Superior temporal gyrus (tissue), 1 donor: ENCODE measurements at regions not wholly inside any gene's neighbourhood (a gene's known extent, or its start where the extent isn't known, plus 50 kb on each side); places are given as distances from the start of the nearest gene placed in this dataset.
A peak's percentile ranks its signal among the peaks of the same experiment; 100 is the strongest.

Experiments
- DNase-seq: peaks from one replicate; pipeline ENCODE4 v3.0.0-alpha.2; 2016; ENCODE audit errors: extremely low spot score

DNA sequence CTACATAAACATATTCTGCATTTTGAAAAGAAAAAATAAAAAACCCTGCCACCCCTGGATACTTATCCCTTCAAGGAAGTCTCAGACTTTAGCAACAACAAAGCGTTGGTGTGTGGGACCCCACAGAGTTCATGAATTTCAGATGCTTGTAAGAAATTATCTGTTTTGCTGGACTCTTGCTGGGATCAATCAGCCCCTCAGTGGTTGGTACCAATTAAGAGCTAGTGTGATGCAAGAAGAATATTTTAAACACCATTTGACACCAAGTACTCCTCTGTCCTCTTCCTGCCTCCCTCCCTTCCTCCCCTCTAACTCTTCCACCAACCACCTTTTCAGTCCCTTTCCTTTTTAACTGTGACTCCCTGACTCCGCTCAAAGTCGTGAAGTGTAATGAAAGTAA, 51.5 kb downstream of the SST start:
- DNase-seq, result no peak

DNA sequence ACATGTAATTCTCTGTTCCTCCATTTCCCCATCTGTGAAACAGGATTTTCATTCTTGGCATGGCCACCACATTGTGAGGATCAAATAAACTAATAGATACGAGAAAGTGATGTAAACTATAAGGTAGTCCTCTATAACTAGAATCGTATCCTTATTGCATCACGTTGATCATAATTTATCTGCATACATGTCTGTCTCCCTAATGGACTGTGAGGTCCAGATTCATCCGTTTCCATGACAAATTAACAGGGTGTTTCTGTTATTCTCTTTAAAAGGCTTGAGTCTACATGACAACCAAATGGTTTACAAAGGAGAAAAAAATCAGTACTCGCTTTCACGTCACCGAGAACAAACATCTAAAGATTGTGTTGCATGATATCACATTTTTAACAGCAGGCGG, 53.0 kb downstream of the SST start:
- no peak for DNase-seq

DNA sequence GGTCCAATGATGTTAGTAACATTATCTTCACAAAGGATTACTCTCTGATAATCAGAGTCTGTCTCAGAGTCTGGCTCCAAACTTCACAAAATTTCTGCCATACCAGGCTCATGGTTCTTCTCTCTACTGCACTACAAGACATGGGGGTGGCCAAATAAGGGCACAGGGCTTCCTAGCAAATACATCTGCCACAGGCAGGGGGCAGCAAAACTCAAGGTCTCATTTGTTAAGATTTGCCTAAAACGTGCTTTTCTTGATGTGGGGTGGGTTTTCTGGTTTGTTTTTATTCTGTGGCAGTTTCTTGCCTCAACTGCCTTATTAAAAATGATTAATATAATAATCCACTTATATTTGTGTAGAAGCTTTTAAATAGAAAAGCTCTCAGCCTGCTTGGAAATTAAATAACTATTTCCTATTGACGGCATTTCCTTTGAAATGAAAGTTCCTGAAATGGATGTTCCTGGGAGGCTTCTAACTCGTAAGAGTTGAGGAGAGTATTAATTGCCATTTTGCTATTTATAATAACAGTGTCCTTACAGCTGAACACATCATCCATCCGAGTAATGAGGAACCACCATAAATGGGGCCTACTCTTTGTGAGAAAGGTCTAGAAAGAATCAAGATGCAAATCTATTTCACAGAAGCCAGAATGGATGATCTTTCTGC, 53.8 kb downstream of the SST start:
- DNase-seq, result peak; percentile 40

DNA sequence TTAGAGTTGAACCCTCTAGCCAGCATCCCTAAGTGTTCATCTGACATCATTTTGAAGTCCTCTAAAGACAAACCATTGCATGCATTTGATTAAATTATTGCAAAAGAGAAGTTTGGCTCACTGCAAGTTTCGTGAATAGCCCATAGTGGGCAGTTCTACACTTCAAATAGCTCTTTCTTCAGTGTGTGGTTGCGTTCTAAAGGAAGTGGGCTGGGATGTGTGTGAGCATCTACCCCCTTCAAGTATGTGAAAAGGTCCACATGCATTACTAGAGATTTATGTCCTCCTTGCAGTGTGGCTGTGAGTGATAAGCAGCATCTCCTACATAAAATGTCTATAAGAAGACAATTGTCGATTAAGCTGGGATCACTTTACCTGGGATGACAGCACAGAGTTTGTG, 54.6 kb downstream of the SST start:
- DNase-seq, result no peak

DNA sequence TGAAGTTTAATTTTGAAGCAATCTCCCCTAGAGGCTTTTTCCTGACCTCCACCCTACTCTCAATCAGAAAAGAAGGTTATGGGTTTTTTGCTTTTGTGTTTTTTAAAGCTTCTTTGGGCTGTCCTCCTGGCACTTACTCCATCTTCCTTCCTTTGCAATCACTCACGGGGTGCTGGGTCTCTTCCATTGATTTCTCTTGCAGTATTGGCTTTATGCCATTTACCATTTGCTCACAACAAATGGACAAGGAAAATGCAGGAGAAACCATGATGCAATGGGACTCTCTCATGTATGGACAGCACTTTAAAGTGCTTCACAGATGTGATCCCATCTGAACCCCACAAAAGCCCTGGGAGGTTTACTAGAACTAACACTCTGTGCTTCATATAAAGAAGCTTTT, 57.5 kb downstream of the SST start:
- DNase-seq, result no peak

DNA sequence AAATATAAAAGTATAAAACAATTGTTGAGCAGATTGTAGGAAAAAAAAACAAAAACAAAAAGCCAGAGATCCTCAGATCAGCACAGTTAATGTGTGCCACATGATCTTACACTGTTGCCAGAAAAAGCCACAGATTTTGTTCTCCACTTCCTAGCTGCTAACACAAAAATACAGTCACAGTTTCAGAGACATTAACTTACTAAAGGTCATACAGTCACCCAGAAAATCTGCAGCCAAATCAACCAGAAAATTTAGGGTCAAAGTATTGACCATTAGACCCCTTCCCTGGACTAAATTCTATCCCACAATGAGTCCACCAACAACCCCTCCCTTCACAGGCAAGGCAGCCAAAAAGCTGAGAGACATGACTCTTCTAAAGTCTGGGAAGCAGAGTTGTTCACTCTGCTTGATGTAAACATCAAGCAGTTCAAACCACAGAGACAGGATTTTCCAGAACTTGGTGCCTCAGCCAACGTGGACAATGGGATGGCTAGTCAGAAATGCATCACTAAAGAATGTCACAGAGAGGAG, 59.1 kb downstream of the SST start:
- DNase-seq, result no peak

DNA sequence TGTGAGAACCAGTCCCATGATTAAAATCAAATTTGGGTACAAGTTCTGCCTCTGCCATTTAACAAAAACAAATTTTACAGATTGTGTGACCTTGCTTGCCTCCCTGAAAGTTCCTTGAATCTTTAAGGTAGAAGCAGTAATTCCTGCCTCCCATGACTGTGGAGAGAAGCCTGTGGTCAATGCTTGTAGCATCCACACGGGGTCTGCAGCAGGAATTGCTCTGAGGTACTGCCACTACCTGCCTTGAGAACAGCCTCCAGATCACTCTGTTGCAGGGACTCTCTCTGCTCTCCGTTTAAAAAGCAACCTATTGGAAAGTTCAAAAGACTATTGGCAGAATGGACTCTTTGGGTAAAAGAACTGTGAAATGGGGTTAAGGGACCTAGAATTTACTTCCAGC, 75.9 kb downstream of the SST start:
- no peak for DNase-seq

DNA sequence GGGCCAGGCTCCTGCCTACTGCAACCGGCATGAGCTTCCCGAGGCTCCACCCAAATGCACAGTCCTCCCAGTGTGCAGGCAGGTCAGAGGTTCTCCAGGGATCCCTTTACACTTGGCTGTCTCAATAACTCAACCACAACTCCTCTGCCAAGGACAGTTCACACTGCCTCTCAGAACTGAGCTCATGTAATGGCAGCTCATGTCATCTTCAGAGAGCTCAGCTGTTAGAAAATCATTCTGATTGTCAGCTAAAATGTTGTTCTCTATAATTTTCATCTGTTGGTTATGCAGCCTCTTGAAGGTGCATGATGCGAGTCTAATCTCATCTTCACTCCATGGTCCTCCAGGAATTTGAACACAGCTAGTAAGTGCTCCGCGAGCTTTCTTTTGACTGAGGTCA, 76.7 kb downstream of the SST start:
- no peak for DNase-seq

DNA sequence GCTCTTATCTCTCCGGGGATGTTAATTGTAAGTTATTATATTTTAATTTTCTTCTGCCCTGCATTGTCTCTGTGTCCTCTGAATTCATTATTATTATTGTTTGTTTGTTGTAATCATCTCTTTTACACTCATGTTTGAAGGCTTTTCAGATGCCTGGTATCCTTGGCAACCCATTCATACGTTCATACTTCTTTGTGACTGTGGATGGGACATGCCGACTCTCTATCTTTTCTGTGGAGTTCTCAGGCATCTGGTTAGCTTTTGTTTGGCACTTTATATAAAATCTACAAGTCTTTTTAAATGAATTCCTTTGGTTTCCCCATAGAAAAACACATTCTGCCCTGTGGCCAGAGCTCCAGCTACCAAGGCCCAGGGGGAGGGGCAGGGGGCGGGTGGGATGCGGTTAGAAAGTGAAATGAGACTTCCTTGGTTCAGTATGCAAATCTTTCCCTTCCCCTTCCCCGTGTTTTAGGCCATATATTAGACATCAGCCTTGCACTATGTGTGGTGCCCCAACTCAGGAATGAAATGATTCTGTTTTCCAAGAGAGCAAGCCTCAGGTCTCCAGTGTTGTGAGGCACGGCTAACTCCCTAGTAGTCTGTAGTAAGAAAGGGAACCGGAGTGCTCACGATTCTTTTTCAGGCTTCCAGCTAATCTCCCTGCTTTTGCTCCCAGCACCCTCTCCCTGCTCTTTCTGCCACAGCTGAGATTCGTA, 79.2 kb downstream of the SST start:
- DNase-seq, result no peak

DNA sequence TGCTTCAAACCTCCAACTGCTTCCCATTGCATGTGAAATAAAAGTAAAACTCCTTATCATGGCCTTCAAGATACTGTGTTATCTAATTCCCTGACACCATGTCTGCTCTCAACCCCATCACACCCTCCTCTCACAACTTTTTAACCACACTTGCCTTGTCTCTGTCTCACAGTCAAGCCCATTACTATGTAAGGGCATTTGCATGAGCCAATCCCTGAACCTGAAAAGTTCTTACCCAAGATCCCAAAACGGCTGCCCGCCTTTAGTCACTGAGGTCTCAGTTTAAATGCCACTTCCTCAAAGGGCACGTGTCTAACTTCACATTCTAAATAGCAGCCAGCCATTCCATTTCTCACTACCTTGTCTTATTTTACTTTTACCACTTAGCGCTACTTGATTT, 83.1 kb downstream of the SST start:
- DNase-seq, result no peak

DNA sequence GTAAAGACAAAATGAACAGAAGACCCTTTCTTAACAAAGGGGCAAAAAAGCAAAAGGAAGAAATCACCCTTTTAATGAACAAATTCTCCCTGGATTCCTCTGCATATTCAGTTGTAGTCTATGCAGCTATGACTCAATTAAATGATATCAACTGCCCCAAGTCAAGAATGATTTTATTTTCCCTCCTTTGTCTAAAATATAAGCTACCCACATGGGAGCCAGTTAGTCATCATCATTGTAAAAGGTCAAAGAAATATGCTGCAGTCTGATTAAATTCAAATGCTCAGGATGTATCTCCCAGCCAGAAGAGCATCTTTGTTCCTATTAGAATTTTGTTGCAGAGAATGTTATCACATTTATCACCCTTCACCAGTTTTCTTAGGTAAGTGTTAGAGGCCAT, 84.0 kb downstream of the SST start:
- no peak for DNase-seq

DNA sequence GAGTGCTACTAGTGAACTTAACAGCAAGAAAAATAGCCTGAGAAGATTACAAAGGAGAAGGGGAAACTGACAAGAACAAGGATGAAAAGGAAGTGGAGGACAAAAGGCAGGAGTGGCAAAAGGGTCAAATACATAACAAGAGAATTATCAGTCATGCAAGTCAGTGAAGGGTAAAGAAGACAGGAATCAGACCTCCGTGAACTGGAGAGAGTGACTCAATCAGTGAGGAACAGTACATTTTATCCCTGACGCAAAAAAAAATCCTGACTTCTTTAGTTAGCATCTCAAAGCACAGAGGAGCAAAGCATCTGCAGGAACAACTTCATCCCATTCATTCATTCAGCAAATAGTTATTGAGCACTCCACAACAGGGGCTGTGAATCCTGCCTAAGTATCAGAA, 97.8 kb downstream of the SST start:
- DNase-seq, result no peak

DNA sequence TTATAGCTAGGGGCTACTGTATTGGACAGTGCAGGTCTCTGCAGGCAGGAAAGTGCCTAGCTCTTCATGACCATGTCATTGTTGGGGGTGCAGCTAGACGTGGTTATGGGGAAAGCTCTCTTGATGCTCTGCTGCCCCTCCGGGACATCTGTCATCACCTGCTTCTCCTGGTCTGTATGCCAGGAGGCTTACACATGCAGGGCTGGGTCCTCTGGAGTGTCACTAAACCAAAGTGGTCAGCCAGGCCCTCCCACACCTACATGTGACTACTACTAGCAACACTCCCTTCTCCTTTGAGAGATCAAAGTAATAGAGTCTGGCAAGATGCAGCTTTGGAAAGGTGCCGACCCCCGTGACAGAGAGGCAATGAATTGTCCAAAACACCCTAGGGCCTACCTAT, 98.5 kb downstream of the SST start:
- no peak for DNase-seq

DNA sequence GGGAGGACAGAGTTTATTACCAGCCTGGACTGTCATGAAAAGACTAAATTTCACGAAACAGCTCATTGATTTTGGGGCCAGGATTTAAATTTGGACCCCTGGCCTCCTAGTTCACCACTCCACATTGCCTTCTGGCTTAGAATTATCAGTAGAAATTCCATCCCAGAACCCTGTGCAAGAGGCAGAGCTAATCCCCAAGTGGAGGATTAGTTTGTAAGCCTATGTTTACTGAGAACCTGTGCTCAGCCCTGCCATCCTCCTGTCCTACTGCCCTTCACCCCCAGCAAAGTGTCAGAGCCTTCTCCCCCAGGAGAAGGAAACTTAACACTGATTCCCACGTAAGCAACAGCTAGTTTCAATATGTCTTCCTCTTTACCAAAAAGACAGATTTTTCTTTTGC, 99.4 kb downstream of the SST start:
- no peak for DNase-seq

DNA sequence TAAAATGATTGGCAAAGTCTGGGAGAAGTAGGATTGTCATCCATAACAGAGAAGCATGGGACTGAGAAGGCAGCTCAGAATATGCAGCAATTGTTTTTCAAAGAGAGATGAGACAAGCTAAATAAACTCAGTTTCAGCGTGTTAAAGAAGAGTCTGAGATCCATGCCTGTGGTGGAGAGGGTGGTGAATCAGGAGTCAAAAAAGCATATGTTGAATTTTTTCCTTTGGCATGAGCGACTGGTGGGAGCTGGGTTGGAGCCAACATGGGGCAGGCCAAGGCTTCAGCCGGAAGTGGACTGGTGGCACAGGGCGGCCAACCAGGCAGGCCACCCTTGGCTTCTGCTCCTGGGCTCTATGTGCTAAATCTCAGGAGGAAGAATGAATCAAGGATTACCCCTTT, 102.0 kb downstream of the SST start:
- DNase-seq, result no peak

DNA sequence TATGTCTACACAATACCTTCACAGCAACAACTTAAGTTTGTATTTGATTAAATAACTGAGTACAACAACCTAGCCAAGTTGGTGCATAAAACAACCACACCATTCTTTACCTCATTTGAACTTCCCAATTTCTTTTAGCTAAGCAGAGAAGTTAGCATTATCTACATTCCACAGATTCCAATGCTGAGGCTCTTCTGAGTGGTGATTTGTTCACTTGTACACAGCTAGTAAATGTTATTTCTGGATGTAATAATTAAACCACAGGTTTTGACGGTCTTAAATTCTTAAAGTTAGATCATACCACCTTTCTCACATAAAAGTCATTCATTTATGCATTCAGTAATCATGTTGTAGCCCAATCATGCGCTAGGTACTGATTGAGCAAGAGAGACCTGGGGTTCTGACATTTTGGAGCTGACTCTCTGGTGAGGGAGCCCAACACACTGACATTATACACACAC, 102.5 kb downstream of the SST start:
- no peak for DNase-seq

DNA sequence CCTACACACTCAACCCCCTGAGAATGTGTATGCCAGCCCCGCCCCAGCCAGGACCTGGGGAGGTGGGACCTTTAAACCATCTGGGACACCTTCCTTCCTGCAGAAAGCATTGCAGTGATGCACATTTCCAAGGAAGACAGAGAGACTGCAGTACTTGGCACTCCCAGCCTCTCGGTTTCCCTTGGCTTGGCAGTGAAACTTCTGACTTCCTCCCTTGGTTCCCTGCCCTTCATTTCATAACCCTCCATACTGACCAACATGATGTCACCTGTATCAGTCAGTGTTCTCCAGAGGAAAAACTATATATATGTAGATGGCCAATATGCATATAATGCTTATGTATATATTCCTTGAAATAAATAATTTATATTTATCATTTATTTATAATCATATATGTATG, 103.2 kb downstream of the SST start:
- no peak for DNase-seq

DNA sequence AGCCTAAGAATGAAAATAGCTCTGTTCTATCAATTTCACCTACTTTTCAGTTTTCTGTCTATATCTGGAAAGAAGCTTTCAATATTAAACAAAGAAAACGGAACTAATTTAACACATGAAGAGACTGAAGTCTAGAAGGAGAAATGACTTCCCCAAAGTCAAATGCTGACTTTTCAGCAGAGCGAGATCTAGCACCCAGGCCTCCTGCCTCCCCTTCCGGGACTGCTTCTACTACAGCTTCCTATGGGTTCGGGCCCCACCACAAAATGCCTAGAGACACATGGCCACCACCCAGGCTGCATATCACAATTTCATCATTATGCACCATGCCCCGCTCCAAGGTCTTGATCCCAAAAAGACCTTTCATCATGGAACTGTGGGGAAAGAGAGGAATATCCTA, 104.5 kb downstream of the SST start:
- no peak for DNase-seq

DNA sequence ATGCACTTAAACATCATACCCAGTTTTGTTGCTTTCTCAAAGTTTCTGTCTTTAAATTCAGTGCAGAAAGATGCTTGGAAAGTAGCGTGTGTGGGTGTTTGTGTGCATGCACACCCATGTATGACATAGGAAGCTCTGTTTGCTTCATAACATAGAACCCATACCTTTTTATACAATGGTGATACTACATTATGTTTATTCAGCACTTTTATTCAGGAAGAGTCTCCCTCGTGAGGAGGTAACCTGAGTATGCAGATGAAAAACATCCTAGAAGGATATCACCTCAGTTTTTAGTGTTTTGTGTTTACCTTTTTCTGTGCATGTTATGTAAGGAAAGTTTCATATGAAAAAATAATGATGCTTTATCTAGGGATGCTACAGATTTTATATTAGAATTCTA, 111.2 kb downstream of the SST start:
- no peak for DNase-seq

DNA sequence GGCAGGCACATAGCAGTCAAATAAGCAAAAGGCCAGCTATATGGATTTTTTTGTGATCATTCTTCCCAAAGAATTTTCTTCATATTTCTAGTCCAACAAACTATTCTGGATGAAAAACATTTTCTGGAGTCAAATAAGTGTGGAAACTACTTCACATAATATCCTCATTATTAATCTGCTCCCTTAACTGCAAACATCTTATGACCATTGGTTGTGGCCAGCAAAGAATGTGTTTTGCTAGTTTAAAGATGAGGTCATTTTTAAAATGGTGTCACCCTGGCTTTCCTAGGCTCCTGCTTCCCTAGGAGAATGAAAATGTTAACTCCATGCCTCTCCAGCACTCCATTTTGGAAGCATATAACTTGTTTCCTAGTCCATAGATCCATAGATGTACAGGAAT, 118.8 kb downstream of the SST start:
- DNase-seq, result no peak

DNA sequence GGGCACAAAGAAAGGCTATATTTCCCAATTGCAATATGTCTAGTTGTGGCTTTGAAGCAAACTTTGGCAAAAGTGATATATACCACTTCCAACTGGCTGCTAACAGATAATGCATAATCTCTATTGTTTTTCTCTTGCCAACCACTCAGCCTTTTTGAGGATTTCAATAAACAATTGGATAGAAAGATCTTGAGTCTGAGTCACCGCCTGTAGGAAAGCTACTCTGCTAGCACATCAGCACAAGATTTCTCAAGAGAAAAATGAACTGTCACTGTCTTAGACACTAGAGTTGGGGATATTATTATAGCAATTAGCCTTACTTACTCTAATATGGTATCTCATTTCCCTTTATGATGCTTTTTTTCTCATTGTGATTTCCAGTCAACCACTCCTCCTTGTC, 119.7 kb downstream of the SST start:
- DNase-seq, result no peak

DNA sequence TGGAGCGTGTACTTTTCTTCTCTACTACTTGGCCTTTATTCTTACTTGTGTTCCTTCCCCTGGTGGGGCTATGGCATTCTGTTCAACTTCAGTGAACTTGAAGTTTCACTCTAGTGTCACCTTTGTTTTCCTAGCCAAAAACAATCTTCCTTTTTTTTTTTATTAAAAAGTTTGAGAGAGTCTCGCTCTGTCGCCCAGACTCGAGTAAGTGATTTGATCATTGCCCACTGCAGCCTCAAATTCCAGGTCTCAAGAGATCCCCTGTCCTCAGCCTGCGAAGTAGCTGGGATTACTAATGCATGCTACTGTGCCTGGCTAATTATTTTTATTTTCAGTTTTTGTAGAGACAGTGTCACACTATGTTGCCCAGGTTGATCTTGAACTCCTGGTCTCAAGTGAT, 124.8 kb downstream of the SST start:
- no peak for DNase-seq

DNA sequence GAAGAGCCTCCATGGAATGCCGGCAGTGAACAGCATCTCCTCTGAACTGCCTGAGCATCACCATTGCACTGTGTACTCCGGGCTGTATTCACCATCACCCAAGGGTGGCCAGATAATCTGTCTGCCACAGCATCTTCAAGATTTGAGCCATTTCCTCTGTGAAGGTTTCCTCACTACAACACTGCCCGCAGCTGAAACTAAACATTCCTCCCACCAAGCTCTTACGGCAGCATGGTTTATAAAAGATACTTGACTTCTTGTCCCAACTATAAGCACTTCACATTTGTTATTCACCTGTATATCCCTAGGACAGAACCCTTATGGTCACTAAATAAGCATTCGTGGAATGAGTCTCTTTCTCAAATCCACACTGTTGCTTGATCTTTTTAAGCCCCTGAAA, 125.9 kb downstream of the SST start:
- DNase-seq, result no peak

DNA sequence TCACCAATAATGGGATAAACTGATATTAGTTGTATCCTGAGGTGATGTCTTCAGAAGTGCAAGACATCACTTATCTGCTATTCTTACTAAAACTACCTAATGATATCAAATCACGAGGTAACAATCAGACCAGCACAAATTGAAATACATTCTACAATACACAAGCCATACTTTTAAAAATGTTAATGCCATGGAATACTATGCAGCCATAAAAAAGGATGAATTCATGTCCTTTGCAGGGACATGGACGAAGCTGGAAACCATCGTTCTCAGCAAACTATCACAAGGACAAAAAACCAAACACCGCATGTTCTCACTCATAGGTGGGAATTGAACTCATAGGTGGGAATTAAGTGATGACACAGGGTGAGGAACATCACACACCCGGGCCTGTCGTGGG, 129.3 kb downstream of the SST start:
- no peak for DNase-seq
